ENCODE measurements at regions not wholly inside any gene's neighbourhood (a gene's known extent, or its start where the extent isn't known, plus 50 kb on each side); places are given as distances from the start of the nearest gene placed in this dataset.
A peak's percentile ranks its signal among the peaks of the same experiment; 100 is the strongest.
"Not testable (repeated sequence)": the region's sequence is repeated elsewhere in the genome, so short reads cannot be mapped to it uniquely, and the experiment has no call there.

DNA sequence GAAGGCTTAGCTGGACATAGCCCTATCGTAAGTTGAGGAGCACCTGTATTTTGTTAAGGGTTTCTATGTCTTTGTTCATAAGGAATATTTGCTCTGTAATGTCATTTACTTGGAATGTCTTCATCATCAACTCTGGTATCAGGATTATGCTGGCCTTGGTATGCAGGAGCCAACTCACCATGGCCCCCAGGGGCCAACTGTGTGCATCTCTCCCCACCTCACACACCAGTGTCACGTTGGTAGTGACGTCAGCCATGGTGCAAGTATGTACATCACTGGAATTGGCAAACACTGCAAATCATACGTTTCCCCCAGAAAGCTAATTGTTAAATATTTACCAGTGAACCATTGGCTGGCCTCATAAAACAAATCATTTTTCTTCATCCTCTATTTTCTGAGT is 70.8 kb downstream of the YTHDF1 start:
- intact Hi-C loops (cut with DNase I, micrococcal nuclease) = no loop called here
- ATAC-seq (no peak), DNase-seq (no peak)

DNA sequence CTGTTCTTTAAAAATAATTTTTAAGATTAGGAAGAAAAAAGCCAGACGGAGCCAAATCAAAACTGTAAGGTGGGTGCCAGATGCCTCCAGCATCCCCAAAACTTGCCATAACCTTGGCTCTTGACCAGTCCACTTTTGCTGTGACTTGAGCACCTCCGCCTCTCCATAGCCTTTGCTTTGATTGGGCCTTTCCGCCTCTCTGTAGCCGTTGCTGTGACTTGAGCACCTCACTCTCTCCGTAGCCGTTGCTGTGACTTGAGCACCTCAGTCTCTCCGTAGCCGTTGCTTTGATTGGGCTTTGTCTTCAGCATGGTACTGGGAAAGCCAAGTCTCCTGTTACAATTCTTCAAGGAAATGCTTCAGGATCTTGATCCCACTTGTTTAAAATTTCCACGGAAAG is 73.0 kb downstream of the YTHDF1 start:
- intact Hi-C loops (cut with DNase I, micrococcal nuclease) = no loop called here
- no peak for DNase-seq
- no peak for ATAC-seq

DNA sequence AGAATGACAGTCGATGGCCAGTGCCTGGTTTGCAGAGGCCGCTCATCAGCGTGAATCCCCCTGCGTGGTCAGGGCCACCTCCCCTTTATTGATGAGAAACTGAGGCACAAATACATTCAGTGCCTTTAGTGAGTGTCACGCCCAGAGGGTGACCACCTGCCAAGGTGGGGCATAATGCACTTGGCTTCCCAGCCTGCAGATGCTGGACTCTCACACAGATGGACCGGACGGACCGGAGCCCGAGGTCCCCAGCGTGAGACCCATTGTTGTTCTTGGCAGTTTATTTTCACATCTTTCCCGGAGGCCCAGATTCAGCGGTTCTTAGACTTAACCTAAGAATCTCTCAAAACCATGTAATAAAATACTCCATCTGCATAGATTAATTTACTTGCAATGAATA is 74.4 kb downstream of the YTHDF1 start:
- DNase-seq (no peak), ATAC-seq (no peak)
- intact Hi-C loops (cut with DNase I, micrococcal nuclease) = no loop called here

DNA sequence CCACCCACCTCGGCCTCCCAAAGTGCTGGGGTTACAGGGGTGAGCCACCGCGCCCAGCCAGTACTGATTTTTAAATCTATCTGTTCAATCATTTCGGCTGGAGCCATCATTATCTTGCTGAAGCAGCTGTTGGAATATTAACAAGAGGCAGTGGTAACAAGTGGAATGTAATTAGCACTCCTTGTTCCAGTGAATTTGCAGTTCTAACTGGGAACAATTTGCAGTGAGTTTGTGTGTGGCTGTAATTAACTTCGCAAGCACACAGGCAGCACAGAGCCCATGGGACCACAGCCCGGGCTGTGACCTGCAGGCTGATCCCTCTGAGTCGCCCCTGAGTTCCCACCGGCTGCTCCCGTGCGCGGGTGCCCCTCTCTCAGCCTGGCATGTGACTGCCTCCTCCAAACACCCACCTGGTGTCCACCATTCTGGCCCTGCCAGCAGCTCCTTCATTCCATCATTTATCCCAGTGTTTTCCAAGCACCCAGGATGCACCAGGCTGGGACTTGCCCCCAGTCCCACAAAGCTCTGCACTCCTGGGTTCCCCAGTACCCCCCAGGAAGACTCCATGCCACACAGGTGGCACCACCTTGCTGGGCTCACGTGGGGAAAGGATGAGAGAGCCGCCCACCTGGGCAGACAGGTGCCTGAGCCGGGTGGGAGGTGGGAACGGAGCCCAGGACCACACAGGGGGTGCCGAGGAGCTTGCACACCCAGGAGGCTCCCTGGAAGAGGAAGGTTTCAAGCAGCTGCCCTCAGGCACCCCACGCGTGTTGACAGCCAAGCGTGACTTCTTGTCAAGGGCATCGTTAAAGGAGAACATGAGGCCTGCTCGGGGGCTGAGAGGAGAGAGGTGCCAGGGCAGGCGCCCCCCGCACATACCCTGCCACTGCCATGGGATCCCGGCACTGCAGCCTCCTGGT is 75.2 kb downstream of the YTHDF1 start:
- DNase-seq = no peak
- ATAC-seq = no peak
- intact Hi-C loops (cut with DNase I, micrococcal nuclease) = no loop called here

DNA sequence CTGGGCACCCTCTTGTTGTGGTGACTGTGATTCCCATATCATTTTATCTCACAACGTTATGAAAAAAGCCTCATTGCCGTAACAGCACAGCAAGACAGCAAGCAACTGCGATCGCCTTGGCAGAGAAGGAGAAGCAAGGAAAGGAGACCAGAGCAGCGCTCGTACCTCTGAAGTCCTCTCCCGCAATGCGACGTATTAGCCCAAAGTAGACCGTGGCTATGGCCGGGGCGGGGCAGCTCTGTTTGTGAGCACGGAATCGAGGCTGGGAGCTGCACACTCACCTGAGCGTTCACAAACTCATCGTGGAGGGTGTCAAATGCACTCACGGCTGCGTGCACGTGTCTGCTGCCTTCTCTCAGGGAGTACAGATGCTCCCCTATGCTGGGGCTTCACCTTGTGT is 76.1 kb downstream of the YTHDF1 start:
- DNase-seq (no peak), ATAC-seq (no peak)
- intact Hi-C loops (cut with DNase I, micrococcal nuclease) = no loop called here

DNA sequence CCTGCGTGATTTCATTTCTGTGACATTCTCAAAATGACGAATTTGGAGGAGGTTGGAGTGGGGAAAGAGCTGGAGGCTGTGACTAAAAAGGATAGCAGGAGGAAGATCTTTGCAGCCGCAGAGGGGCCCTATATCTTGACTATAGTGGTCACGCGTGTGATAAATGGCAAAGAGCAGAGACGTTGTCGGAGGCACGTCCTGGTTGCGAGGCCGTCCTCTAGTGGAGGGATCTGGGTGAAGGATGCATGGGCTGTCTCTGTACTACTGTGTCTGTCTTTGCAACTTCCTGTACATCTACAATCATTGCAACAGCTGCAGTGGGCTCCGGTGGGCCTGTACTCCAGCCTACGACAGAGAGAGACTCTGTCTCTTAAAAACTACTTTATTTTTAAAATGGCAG is 76.6 kb downstream of the YTHDF1 start:
- intact Hi-C loops (cut with DNase I, micrococcal nuclease) = no loop called here
- DNase-seq (no peak), ATAC-seq (no peak)

DNA sequence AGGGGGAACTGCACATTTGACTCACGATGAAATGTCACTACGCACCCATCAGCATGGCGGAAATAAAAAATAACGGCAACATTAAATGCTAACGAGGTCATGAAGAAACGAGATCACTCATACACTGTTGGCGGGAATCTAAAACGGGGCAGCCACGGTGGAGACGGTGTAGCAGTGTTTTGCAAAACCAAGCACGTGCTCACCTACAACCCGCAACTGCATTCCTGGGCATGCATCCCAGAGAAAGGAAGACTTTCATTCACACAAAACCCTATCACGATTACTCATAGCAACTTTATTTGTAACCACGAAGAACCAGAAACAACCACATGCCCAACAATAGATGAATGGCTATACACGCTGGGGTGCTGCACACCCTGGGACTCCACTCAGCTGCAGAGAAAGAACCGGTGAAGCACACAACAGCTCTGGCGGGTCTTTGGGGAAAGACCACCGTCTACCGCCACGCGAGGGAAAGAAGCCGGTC is 77.0 kb downstream of the YTHDF1 start:
- ATAC-seq (no peak), DNase-seq (no peak)
- intact Hi-C loops (cut with DNase I, micrococcal nuclease) = no loop called here

DNA sequence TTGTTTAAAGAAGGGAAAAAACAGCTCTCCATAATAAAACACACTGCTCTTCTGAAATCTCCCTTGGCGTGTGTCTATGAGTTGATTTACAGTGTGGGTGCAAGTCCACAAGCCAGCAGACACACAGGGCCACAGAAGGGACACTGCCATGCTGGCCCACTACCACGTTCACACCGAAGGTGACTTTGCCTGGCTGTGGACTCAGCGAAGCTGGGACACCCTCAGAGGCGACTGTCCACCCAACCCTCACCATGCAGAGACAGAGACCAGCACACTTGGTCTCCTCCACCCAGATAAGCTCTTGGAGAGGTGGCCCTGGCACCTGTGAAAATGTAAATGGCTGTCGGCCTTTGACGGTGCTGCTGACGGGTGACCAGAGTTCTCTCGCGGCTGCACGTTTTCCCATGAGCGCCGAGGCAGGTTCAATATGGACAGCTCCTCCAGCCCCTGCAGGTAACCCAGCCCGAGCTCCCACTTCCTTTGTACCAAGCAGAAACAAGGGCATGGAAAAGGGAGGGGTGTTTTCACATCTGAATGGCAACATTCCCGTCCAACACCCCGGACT is 78.0 kb downstream of the YTHDF1 start:
- intact Hi-C loops (cut with DNase I, micrococcal nuclease) = no loop called here
- ATAC-seq = no peak
- DNase-seq = no peak

DNA sequence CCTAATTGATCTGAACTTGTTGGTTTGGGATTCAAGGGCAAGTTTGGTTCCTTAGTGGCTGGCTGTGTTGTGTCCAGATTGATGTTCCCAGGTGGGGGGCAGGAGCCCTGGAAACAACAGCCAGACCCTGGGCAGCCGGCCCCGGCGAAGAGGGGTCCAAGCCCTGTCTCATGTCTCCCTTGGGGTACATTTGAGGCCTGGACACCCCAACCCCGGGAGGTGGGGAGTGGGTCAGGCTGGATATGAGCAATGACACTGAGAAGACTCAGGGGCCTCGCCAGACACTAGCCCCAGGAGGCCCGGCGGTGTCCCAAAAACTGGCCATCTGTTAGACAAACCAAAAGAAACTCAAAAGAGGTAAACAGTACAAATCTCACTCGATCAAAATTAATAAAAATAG is 79.6 kb downstream of the YTHDF1 start:
- DNase-seq (no peak), ATAC-seq (no peak)
- intact Hi-C loops (cut with DNase I, micrococcal nuclease) = no loop called here

DNA sequence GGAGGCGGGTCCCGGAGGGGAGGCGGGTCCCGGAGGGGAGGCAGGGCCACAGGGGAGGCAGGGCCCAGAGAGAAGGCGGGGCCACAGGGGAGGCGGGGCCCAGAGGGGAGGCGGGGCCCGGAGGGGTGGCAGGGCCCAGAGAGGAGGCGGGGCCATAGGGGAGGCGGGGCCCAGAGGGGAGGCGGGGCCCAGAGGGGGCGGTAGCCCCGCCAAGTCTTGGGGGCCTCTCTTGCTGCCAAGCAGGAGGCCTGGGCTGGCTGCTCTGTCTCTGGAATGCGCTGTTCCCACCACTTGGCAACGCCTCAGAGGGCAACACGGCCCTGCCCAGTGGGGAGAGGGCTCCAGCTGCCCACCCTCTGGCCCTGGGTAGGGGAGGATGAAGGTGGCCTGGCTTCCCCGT is 80.5 kb downstream of the YTHDF1 start:
- ATAC-seq (no peak), DNase-seq (no peak)
- intact Hi-C loops (cut with DNase I, micrococcal nuclease) = no loop called here

DNA sequence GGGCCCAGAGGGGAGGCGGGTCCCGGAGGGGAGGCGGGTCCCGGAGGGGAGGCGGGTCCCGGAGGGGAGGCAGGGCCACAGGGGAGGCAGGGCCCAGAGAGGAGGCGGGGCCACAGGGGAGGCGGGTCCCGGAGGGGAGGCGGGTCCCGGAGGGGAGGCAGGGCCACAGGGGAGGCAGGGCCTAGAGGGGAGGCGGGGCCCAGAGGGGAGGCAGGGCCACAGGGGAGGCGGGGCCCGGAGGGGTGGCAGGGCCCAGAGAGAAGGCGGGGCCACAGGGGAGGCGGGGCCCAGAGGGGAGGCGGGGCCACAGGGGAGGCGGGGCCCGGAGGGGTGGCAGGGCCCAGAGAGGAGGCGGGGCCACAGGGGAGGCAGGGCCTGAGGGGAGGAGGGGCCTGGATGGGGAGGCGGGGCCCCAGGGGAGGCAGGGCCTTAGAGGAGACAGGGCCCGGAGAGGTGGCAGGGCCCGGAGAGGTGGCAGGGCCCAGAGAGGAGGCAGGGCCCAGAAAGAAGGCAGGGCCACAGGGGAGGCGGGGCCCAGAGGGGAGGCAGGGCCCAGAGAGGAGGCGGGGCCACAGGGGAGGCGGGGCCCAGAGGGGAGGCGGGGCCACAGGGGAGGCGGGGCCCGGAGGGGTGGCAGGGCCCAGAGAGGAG is 81.1 kb downstream of the YTHDF1 start:
- DNase-seq; intact Hi-C loops (cut with DNase I, micrococcal nuclease); ATAC-seq: not testable (repeated sequence)

DNA sequence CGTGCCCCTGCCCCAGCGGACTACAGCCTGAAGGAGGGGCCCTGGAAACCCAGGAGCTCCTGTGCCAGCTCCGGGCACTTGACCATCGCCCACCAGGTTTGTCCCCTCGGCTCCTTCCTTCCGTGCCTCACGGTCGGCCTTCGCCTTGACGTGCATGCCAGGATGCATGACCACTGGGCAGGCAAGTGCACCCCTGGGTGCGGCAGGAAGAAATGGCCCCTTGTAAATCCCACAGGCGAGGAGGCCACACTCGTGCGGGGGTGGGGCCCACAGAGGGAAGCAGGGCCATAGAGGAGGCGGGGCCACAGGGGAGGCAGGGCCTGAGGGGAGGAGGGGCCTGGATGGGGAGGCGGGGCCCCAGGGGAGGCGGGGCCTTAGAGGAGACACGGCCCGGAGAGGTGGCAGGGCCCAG is 81.7 kb downstream of the YTHDF1 start:
- DNase-seq (no peak), ATAC-seq (no peak)
- intact Hi-C loops (cut with DNase I, micrococcal nuclease) = no loop called here

DNA sequence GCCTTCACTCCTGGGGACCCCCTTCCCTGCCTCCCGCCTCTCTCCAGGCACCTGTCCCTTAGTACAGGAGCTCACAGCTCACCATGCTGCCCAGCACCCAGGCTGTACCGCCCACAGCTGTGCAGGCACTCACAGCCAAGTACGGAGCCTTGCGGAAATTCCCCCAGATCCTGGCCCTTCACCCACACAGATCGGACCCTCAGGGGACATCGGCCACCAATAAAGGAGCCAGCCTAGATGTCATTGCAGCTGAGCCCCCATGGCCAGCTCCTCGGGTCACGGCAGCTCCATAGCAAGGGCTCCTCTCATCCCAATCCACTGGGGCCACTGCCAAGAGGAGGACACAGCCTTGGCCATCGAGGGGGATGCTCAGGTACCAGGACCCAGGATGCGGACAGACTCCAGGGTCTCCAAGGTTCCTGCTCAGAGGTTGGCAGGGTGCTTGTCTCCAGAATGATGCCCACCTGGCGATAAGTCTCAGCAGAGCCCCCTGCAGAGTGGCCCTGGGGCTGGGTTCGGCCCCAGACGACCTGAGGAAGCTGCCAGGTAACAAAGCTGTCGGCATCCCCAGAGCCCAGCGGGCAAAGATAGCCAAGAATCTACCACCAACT is 82.3 kb downstream of the YTHDF1 start:
- intact Hi-C loops (cut with DNase I, micrococcal nuclease) = no loop called here
- DNase-seq = no peak
- no peak for ATAC-seq

DNA sequence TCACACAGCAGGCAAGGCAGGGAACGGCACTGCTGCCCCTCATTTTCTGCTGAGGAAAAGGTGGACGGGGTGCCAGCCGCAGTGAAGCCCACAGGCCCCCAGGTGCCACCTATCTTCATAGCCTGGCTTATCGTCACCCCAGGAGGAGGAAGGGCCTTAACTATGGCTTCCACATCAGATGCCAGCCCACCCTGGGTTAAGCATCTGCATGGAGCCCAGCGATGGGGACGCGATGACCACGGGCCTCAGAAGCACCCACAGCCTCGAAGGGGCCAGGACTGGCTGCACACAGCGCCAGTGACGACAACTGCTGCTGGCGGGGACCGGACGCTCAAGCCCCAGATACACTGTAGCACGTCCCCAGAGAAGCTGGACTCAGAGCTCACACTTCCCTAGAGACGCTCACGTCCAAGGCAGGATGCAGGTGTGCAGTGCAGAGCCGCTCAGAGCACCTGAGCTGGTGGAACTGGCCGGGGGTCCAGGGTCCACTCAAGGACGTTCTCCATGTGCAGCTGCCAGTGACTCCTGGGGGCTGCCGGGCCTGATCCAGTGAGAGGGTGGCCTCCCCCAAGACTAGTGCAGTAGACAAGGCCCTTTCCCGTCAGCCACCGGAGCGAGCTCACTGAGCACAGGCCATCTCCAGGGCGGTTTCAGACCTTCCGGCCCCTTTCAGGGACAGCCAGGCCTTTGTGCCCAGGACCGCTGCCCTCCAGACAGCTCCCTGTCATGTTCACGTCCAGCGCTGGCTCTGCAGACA is 83.0 kb downstream of the YTHDF1 start:
- intact Hi-C loops (cut with DNase I, micrococcal nuclease) = no loop called here
- peak in 1 of 2 donors; percentile 12 for DNase-seq
- no peak for ATAC-seq

DNA sequence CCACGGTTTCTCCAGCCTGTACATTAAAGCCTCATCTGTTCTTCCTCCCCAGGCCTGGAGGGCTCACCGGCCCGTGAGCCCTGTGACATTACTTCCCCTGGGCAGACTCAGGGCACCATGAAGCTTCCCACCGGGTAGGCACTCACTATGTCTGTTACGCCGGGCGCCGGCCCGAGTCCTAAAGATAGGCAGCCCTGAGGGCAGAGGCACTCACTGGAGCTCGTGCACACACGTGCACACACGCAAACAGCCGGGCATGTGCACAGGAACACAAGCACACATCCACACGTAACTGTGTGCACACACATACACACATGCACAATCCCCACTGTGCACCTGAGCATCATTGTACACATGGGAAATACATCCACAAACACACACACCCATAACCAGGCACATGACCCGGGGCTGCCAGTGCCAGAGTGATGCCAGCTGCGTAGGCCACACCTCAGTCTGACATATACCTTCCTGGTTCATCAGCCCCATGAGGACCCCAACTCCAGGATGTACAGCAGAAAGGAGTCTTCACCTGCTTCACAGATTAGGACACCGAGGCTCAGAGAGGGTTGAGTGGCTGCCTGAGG is 83.7 kb downstream of the YTHDF1 start:
- DNase-seq = peak in 1 of 2 donors; percentile 9
- intact Hi-C loops (cut with DNase I, micrococcal nuclease) = no loop called here

DNA sequence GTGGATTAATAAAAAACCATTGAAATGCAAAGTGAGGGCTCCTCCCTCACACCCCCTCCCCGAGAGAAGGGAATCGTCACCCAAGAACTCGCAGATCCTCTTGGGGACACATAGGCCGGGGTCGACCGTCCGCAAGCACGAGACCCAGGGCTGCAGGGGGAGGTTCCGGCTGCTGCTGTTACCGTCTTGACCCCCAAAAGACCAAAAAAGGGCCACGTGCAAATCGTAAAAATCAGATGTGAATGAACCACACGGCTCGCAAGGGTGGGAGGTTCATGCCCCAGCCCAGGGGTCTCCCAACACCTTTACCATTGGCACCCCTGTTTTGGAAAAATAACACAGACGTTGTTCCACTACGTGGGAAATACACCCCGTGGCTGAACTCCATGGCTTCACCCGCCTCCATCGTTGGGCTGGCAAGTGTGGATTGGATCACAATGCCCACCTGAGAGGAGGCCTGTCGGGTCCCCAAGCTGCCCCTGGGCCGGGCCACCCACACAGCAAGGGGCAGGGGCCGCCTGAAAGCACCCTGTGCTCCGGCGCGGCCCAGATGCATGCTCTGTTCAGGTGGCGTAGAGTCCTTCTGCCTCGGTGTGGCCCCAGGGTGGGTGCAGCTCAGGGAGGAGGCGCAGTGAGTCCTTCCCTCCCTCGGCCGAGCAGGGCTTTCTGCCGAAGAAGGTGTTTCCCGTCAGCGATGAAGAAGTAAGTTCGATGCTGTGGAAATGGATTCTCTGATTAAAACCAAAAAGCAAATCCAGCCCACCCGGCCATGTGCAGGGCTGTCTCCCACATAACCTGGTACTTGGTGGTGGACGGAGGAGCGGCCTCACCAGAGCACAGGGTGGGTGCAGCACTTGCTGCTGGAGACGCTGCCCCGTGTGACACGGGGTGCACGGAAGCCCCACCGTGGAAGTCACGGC is 85.0 kb downstream of the YTHDF1 start:
- peak in 1 of 2 donors; percentile 7 for DNase-seq
- ATAC-seq = no peak
- intact Hi-C loops (cut with DNase I, micrococcal nuclease) = no loop called here

More for the DNA sequence above, 83.7 kb downstream of the YTHDF1 start:
- no peak for ATAC-seq

DNA sequence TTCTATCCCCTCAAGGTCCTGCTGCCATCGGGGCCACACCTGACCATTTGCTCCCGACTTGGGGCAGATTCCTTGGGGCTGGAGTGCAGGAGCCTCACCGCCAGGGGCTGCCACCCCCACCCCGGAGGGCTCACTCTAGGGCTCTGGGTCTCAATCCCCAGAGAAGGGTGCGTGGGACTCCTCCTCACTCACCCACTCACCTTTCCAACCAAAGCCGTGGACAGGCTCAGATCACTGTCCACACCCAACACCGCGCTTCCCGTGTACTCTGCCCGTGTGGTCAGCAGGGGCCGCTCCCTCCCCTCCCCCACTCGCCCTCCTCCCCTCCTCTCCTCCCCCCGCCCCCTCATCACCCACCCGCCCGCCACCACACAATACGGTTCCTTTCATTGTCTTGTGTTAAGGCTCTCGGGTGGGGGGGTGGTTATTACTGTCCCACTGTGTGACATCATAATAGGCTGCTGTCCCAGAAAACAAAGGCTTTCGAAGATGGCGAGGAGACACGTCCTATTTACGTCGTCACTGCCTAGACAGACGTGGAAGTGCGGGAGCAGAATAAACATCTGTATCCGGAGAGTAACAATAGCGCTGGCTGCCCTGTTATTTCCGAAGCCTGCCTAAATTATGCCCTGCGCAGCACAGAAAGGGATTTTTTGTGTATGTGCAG is 85.8 kb downstream of the YTHDF1 start:
- peak in 1 of 2 donors; percentile 3 for DNase-seq
- ATAC-seq = no peak
- intact Hi-C loops (cut with DNase I, micrococcal nuclease) = no loop called here
